ENCODE measurements at regions not wholly inside any gene's neighbourhood (a gene's known extent, or its start where the extent isn't known, plus 50 kb on each side); places are given as distances from the start of the nearest gene placed in this dataset.

DNA sequence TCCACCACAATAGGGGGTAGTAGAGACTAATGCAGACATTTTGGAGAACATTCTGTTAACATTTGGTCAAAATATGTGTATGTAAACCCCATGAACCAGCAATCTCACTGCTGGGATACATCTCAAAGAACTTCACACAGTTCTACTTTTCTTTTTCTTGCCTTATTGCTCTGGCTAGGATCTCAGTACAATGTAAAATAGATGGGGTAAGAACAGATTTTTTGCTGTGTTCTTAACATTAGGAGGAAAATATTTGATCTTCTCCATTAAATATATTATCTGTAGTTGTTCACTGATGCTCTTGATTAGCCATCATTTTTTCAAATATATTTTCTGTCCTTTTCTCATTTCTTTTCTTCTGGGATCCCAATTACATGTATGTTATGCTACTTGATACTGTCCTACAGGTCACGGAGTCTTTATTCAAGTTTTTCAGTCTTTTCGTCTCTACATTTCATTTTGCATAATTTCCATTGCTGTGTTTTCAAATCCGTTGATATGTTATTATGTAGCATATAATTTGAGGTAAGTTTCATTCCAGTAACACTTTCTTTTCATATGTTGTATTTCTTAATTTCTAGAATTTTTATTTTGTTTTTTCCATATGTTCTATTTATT is 352.2 kb downstream of the ZNF521 start:
- in situ Hi-C loops (cut with MboI; ENCODE audit: low sequenced_read_pairs): loop anchor here (25.0 kb wide), 1 partner anchor 88 kb away; no protein-coding TSS in a partner anchor

DNA sequence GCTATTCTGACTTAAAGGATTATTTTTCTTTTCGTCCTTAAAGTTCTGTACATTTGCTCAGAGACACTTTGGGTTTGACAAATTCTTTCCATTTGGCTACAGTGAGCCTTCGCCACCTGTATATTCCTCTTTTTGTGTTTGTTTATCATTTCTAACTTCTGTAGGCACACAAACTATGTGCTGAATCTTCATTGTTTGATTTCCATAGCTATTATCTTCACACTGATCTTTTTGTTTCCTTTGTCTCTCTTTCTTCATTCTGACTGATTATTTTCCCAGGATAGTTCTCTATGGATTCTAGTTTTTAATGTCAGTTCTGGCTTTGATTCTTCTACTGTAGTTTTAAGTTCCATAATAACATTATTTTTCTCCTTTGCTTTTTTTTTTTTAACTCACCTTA is 350.2 kb downstream of the ZNF521 start:
- in situ Hi-C loops (cut with MboI; ENCODE audit: low sequenced_read_pairs): no loop called here

DNA sequence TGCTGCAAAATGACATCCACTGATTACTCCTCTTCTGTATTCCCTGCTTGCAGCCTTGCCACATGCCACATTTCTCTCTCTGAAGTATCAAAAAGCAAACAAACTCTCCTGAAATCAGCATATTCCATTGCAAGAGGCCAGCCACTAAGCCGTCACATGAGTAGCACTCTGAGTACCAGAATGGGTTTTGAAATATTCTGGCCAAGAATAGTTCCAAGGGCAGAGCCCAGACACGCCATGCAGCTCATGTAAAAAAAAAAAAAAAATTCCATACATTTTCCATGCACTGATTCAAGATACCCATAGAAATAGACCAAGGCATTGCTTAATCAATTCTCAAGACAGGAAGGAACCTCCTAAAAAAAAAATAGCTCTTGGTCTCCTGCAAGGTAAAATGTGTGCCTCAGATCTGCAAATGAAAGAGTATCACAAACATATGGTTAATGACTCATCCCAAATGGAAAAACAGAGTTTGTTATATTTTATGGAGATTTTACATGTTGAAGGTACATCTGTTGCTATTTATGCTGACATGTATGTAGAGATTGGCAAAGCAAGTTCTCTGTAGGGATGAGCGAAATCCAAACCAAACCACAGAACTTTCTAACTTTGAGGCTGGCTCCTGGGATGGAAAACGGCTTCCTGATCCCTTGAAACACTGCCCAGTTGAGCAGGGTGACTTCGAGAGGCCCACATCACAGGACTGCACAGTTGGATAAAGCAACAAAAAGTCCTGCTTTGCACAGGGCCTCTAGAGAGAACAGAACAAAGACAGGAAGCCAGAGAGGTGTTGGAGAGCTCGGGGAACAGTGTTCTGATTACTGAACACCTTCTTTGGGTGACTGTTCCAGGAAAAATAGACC is 346.2 kb downstream of the ZNF521 start:
- in situ Hi-C loops (cut with MboI; ENCODE audit: low sequenced_read_pairs): no loop called here

DNA sequence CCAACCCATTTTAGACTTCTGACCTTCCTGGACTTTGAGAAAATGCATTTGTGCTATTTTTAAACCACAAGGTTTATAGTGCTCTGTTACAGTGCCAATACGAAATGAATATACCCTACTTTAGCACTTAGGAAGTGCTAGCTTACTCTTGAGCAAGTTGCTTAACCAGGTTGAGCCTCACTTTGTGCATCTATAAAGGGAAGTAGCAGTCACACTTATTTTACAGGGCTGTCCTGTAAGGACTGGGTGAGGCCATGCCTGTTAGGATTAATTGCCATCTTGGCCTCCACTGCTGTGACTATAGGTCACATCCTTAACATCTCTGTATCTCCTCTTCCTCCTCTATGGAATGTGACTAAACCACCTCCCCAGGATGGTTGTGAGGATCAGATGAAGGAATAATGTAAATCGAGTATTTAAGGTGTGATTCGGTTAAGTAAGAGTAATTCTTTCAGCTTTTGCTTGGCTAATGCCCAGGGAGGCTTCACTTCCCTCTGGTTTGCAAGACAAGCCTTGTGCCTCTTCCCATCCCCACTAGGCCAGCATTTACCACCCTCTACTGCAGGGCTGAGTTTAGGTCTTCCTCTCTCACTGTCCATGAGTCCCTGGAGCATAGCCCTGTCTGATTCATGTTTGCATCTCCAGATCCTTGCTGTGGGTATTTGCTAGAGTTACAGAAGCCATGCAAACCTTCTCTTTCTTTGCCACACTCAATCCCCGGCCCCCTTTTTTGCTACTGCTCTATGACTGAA is 341.2 kb downstream of the ZNF521 start:
- in situ Hi-C loops (cut with MboI; ENCODE audit: low sequenced_read_pairs): no loop called here

Data from HL-60/S4 treated with retinoic acid at 250 ng/mL for 4 days and 3 days (cell line).